Tibial nerve (tissue), 3 donors: ENCODE measurements at regions not wholly inside any gene's neighbourhood (a gene's known extent, or its start where the extent isn't known, plus 50 kb on each side); places are given as distances from the start of the nearest gene placed in this dataset.

Experiments
- CTCF ChIP-seq, 5 experiments: fragments of 200-600 bp in 3 of 5; fragments of 450-650 bp in 2 of 5; sonication (generic) in 3 of 5; IDR thresholded peaks; one replicate each; pipeline ENCODE4 v1.5.1; 2016 to 2019; ENCODE audit warnings: antibody characterized with exemption in 5 of 5, mild to moderate bottlenecking in 3 of 5, moderate library complexity in 2 of 5
- POLR2A ChIP-seq, 2 donors: fragments of 450-650 bp; IDR thresholded peaks; one replicate each; pipeline ENCODE4 v1.6.1; 2017; ENCODE audit warnings: antibody characterized with exemption in 2 of 2, mild to moderate bottlenecking in 2 of 2, moderate library complexity in 2 of 2

- TF ChIP-seq POLR2A (IDR thresholded peaks at IDR 0.05): no peak
- TF ChIP-seq CTCF (IDR thresholded peaks at IDR 0.05): no peak
Observed at GRCh38 chr2:174648896-174649295, 51.3 kb upstream of the WIPF1 start.
